GM12878 (cell line): ENCODE measurements at regions not wholly inside any gene's neighbourhood (a gene's known extent, or its start where the extent isn't known, plus 50 kb on each side); places are given as distances from the start of the nearest gene placed in this dataset.

Experiments used
- ATAC-seq: fragments of 200-7000 bp; cut with Tn5 transposase; 3 replicates; pipeline ENCODE4 v1.9.1; 2020; ENCODE audit warnings: mild to moderate bottlenecking, moderate library complexity
- BruUV-seq: library from RNA; stranded (reverse); fragments of 400-500 nt; replicated peaks from 2 replicates; lab custom pipeline; 2021; lab: Mats Ljungman, UMichigan
- CTCF ChIA-PET: fragments of 300-600 bp; sonication (Branson Sonifier 250); formaldehyde crosslinking; extraction: SDS; loops from one replicate; lab custom pipeline; 2021; ENCODE audit warnings: inconsistent platforms; lab: Yijun Ruan, JAX
- POLR2A ChIA-PET: fragments of 350-600 bp; formaldehyde crosslinking; extraction: SDS; loops from one replicate; lab custom pipeline; 2021; ENCODE audit warnings: inconsistent platforms; lab: Charles Lee
- RAD21 ChIA-PET: fragments of 300-600 bp; sonication (Branson Sonifier 250); formaldehyde crosslinking; loops from one replicate; lab custom pipeline; 2023; ENCODE audit warnings: antibody characterized with exemption; ENCODE audit not compliant: unreplicated experiment; lab: Charles Lee
- SMC1A ChIA-PET: fragments of 300-600 bp; sonication (Branson Sonifier 250); formaldehyde crosslinking; loops from one replicate; lab custom pipeline; 2023; ENCODE audit not compliant: unreplicated experiment, uncharacterized antibody; lab: Charles Lee
- DNase-seq: peaks from one replicate; pipeline ENCODE4 v3.0.0-alpha.2; 2011; ENCODE audit warnings: low read depth, low spot score
- FAIRE-seq: peaks from 3 replicates; lab custom pipeline; 2011; peaks lifted over from hg19 to GRCh38; lab: Jason Lieb, UNC
- H2AFZ ChIP-seq: 2 replicates; pipeline ENCODE4 v1.6.0; 2011; ENCODE audit warnings: low read depth, low read length, control low read depth; ENCODE audit not compliant: control insufficient read depth
- H3K27ac ChIP-seq: 2 replicates; pipeline ENCODE4 v1.5.1; 2011; ENCODE audit warnings: control low read depth; ENCODE audit not compliant: control insufficient read depth, insufficient read depth
- H3K27me3 ChIP-seq, 2 experiments: replicated peaks in 1 of 2; 2 replicates each; pipeline versions ENCODE4 v1.6.0 to v1.6.1; 2011; ENCODE audit warnings: low read length in 1 of 2; ENCODE audit not compliant: control insufficient read depth in 2 of 2, insufficient read depth in 2 of 2
- H3K36me3 ChIP-seq, 2 experiments: 2 replicates each; pipeline ENCODE4 v1.5.1; 2011; ENCODE audit warnings: low read length in 1 of 2; ENCODE audit not compliant: control insufficient read depth in 2 of 2, insufficient read depth in 2 of 2
- H3K4me1 ChIP-seq: 2 replicates; pipeline ENCODE4 v1.6.1; 2011; ENCODE audit warnings: mild to moderate bottlenecking, low read length, moderate library complexity, mixed read lengths; ENCODE audit not compliant: control insufficient read depth, insufficient read depth
- H3K4me2 ChIP-seq: 2 replicates; pipeline ENCODE4 v1.6.0; 2011; ENCODE audit warnings: control low read depth; ENCODE audit not compliant: control insufficient read depth, insufficient read depth
- H3K4me3 ChIP-seq: fragments of 200-600 bp; sonication (generic); 2 replicates; pipeline ENCODE4 v1.5.1; 2016
- H3K79me2 ChIP-seq: 2 replicates; pipeline ENCODE4 v1.6.0; 2011; ENCODE audit warnings: low read length; ENCODE audit not compliant: control insufficient read depth, insufficient read depth
- H3K9ac ChIP-seq: 2 replicates; pipeline ENCODE4 v1.8.0; 2011; ENCODE audit warnings: low read length, control low read depth, mixed read lengths; ENCODE audit not compliant: control insufficient read depth, insufficient read depth
- H3K9me3 ChIP-seq: replicated peaks from 3 replicates; pipeline ENCODE4 v1.5.1; 2011; ENCODE audit warnings: mild to moderate bottlenecking, low read length; ENCODE audit not compliant: control insufficient read depth, insufficient read depth
- H4K20me1 ChIP-seq: 2 replicates; pipeline ENCODE4 v1.6.0; 2011; ENCODE audit not compliant: control insufficient read depth, insufficient read depth
- BACH1 ChIP-seq: fragments of 450-650 bp; IDR thresholded peaks from 2 replicates; pipeline ENCODE4 v1.6.1; 2017; ENCODE audit warnings: mild to moderate bottlenecking, borderline replicate concordance
- CBX3 ChIP-seq: fragments of 200-600 bp; sonication (generic); IDR thresholded peaks from 2 replicates; pipeline ENCODE4 v1.6.1; 2016; ENCODE audit warnings: low read depth, borderline replicate concordance
- CHD1 ChIP-seq: IDR thresholded peaks from 2 replicates; pipeline ENCODE4 v1.6.1; 2012; ENCODE audit warnings: low read depth, low read length, improper control_type of control experiment
- E2F8 ChIP-seq: fragments of 450-650 bp; IDR thresholded peaks from 2 replicates; pipeline ENCODE4 v1.6.1; 2018; ENCODE audit warnings: mild to moderate bottlenecking, low read depth, moderate library complexity; ENCODE audit not compliant: partially characterized antibody
- IRF5 ChIP-seq: fragments of 450-650 bp; IDR thresholded peaks from 2 replicates; pipeline ENCODE4 v1.6.1; 2017; ENCODE audit warnings: borderline replicate concordance
- KDM1A ChIP-seq: fragments of 200-600 bp; sonication (generic); IDR thresholded peaks from 2 replicates; pipeline ENCODE4 v1.6.1; 2016; ENCODE audit warnings: borderline replicate concordance
- MEF2A ChIP-seq: IDR thresholded peaks from 2 replicates; pipeline ENCODE4 v1.6.1; 2011; ENCODE audit warnings: low read depth, mild to moderate bottlenecking, low read length, moderate library complexity; ENCODE audit not compliant: insufficient read depth
- PAX8 ChIP-seq: fragments of 450-650 bp; IDR thresholded peaks from 2 replicates; pipeline ENCODE4 v1.6.1; 2017; ENCODE audit warnings: mild to moderate bottlenecking, moderate library complexity
- POLR2AphosphoS5 ChIP-seq: IDR thresholded peaks from 2 replicates; pipeline ENCODE4 v1.6.1; 2011; ENCODE audit warnings: mild to moderate bottlenecking, low read length, inconsistent platforms
- POU2F2 ChIP-seq: IDR thresholded peaks from 3 replicates; pipeline ENCODE4 v1.6.1; 2011; ENCODE audit warnings: low read depth, mild to moderate bottlenecking, low read length, borderline replicate concordance
- SMAD5 ChIP-seq: IDR thresholded peaks from 2 replicates; pipeline ENCODE4 v1.6.1; 2016; ENCODE audit warnings: antibody characterized with exemption, low read depth
- SREBF1 ChIP-seq: IDR thresholded peaks from 2 replicates; pipeline ENCODE4 v1.6.1; 2012; ENCODE audit warnings: mild to moderate bottlenecking, low read length
- STAT3 ChIP-seq: IDR thresholded peaks from 2 replicates; pipeline ENCODE4 v1.6.1; 2011; ENCODE audit warnings: low read depth, low read length, improper control_type of control experiment
- ZBED1 ChIP-seq: IDR thresholded peaks from 2 replicates; pipeline ENCODE4 v1.6.1; 2016; ENCODE audit warnings: borderline replicate concordance
- WGBS: methylation state at CpG from one replicate; pipeline ENCODE4 v1.1.6; 2016; ENCODE audit warnings: low lambda C conversion rate; ENCODE audit not compliant: insufficient replicate concordance, insufficient coverage; ENCODE audit errors: missing lambda C conversion rate; 5-methylcytosine and 5-hydroxymethylcytosine counted together
- in situ Hi-C: fragments of 300-500 bp; cut with MboI; formaldehyde crosslinking; loops from 9 replicates; pipeline ENCODE4 v1.14.3; 2018; ENCODE audit warnings: mixed read lengths
- intact Hi-C: fragments of 100-400 bp; cut with micrococcal nuclease; formaldehyde crosslinking; loops from one replicate; pipeline ENCODE4 v1.14.2; 2022; ENCODE audit not compliant: unreplicated experiment

DNA sequence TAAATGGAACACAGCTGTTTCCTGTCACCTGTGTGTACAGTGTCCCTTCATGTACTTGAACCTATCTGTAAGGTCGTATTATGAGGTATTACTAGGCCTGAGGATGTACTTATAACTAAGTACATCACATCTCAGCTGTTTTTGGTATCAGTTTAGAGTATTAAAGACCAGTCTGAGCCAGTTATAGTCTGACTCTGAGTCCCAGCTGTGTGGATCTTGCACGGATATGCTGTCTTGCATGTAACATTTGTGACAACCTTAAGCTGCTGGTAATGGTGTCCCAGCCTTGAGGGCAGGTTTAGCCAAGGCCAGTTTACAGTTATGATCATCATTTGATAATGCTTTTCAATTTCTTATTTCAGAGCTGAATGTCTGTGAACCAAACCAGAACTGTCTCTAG, 496.3 kb downstream of the SLC4A3 start:
- intact Hi-C loops = no loop called here
- ChIA-PET POLR2A (no interaction called here), SMC1A (no interaction called here), CTCF (no interaction called here)
- DNase-seq (no peak), ATAC-seq (no peak)
- H3K9me3 ChIP-seq = no peaks in the 10 kb centered on the region
- TF ChIP-seq E2F8 (no peak), CBX3 (no peak), PAX8 (no peak), ZBED1 (no peak), KDM1A (no peak)
- TF ChIP-seq, all 136 proteins: peak for 0
- in situ Hi-C loops = no loop called here
- H3K27me3 ChIP-seq = no peaks in the 10 kb centered on the region
- no peaks in the 10 kb centered on the region for H3K4me1 ChIP-seq
- H4K20me1 ChIP-seq = no peaks in the 10 kb centered on the region
- BruUV-seq = no TSS peak
- no peak for FAIRE-seq
- no peaks in the 10 kb centered on the region for H3K36me3 ChIP-seq
- 0% methylated on average over 2 of the region's 2 CpGs for WGBS
- no peak overlapping the region for H3K4me3 ChIP-seq
- H3K79me2 ChIP-seq = no peaks in the 10 kb centered on the region
- RAD21 ChIA-PET = no interaction called here
- no peak overlapping the region for H2AFZ ChIP-seq
- no peak overlapping the region for H3K27ac ChIP-seq
- H3K9ac ChIP-seq = no peak overlapping the region
- H3K4me2 ChIP-seq = no peak overlapping the region

DNA sequence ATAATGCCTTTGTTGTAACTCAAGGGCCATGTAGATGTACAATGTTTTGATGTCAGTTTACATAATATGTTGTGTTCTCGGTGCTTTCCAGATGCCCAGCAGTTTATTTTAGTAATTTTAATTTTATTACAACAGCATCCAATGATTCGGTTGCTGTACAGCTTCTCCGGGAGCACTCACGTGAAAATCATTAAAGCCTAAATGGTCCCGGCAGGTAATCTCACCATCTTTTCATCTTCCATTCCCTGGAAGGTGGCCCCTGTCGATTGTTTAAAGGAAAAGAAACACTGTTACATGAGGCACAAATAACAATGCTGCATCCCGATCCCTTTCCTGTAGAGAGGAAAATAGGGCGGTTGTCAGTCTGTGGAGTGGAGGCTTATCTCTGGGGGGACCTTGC, 498.1 kb downstream of the SLC4A3 start:
- Histone ChIP-seq H3K36me3 (no peaks in the 10 kb centered on the region), H3K27ac (no peak overlapping the region), H3K4me3 (no peak overlapping the region), H3K4me2 (no peak overlapping the region), H3K27me3 (no peaks in the 10 kb centered on the region), H2AFZ (no peak overlapping the region), H3K79me2 (no peaks in the 10 kb centered on the region), H3K4me1 (no peaks in the 10 kb centered on the region), H4K20me1 (no peaks in the 10 kb centered on the region), H3K9me3 (no peaks in the 10 kb centered on the region; the same call in 1 of the 3 replicates), H3K9ac (no peak overlapping the region)
- in situ Hi-C loops (no loop called here), intact Hi-C loops (no loop called here)
- SMC1A ChIA-PET = interaction anchor here (0.7 kb wide), 1 partner anchor 20 kb away, joined by 3 read pairs; no protein-coding TSS in a partner anchor
- no peak for FAIRE-seq
- CTCF ChIA-PET = no interaction called here
- WGBS = 38% methylated on average over 8 of the region's 8 CpGs
- no peak for ATAC-seq
- no TSS peak for BruUV-seq
- RAD21 ChIA-PET = no interaction called here
- no peak for DNase-seq
- POLR2A ChIA-PET = no interaction called here
- TF ChIP-seq POLR2AphosphoS5 = no peak
- no peak for TF ChIP-seq POU2F2
- no peak for TF ChIP-seq IRF5
- no peak for TF ChIP-seq SMAD5
- TF ChIP-seq BACH1 = no peak
- TF ChIP-seq STAT3 = no peak
- no peak for TF ChIP-seq CHD1
- TF ChIP-seq MEF2A = no peak
- TF ChIP-seq SREBF1 = no peak
